CD14-positive monocyte (primary cell): ENCODE measurements at regions not wholly inside any gene's neighbourhood (a gene's known extent, or its start where the extent isn't known, plus 50 kb on each side); places are given as distances from the start of the nearest gene placed in this dataset.

Source experiments
- DNase-seq, 3 donors: peaks; one replicate each; pipeline ENCODE4 v3.0.0-alpha.2; 2011 to 2022
- H2AFZ ChIP-seq: 2 replicates; pipeline ENCODE4 v1.6.0; 2012; ENCODE audit warnings: mild to moderate bottlenecking, low read depth, low read length, inconsistent platforms; ENCODE audit not compliant: insufficient read depth, poor library complexity, severe bottlenecking
- H3K27ac ChIP-seq, 2 donors: 1 replicate in 1 of 2; 2 replicates in 1 of 2; pipeline ENCODE4 v1.5.1; 2012 to 2013; ENCODE audit warnings: low read length in 2 of 2, control low read depth in 1 of 2, inconsistent platforms in 1 of 2, low read depth in 1 of 2, mild to moderate bottlenecking in 1 of 2
- H3K27me3 ChIP-seq, 2 donors: one replicate each; pipeline versions ENCODE4 v1.6.0 to v1.6.1; 2011 to 2013; ENCODE audit warnings: low read length in 2 of 2; ENCODE audit not compliant: control insufficient read depth in 2 of 2, insufficient read depth in 2 of 2
- H3K36me3 ChIP-seq, 2 donors: replicated peaks in 1 of 2; 1 replicate in 1 of 2; 2 replicates in 1 of 2; pipeline versions ENCODE4 v1.5.1 to v1.6.1; 2012 to 2013; ENCODE audit warnings: low read length in 2 of 2, control low read depth in 1 of 2, inconsistent platforms in 1 of 2, mild to moderate bottlenecking in 1 of 2; ENCODE audit not compliant: insufficient read depth in 2 of 2, control insufficient read depth in 1 of 2
- H3K4me1 ChIP-seq, 2 donors: 1 replicate in 1 of 2; 2 replicates in 1 of 2; pipeline versions ENCODE4 v1.5.1 to v1.6.1; 2012 to 2013; ENCODE audit warnings: low read length in 2 of 2, control low read depth in 1 of 2, inconsistent platforms in 1 of 2, mild to moderate bottlenecking in 1 of 2, moderate library complexity in 1 of 2; ENCODE audit not compliant: insufficient read depth in 2 of 2, control insufficient read depth in 1 of 2
- H3K4me2 ChIP-seq: replicated peaks from 2 replicates; pipeline ENCODE3; 2012; ENCODE audit warnings: low read length, moderate library complexity, mild to moderate bottlenecking; ENCODE audit not compliant: poor library complexity, severe bottlenecking; ENCODE audit errors: extremely low read depth
- H3K4me3 ChIP-seq, 3 experiments: fragments of 200-600 bp in 1 of 3; sonication (generic) in 1 of 3; replicated peaks in 1 of 3; 1 replicate in 2 of 3; 2 replicates in 1 of 3; pipeline ENCODE4 v1.5.1; 2011 to 2013; ENCODE audit warnings: low read length in 3 of 3, mild to moderate bottlenecking in 3 of 3, control low read depth in 2 of 3, low read depth in 2 of 3, inconsistent platforms in 1 of 3, moderate library complexity in 1 of 3
- H3K79me2 ChIP-seq: 2 replicates; pipeline ENCODE4 v1.6.0; 2012; ENCODE audit warnings: mild to moderate bottlenecking, control low read depth, inconsistent platforms, low read length, moderate library complexity; ENCODE audit not compliant: insufficient read depth
- H3K9ac ChIP-seq: 2 replicates; pipeline ENCODE4 v1.6.0; 2017; ENCODE audit warnings: low read length, mild to moderate bottlenecking; ENCODE audit not compliant: insufficient read depth, poor library complexity, severe bottlenecking
- H3K9me3 ChIP-seq, 2 donors: replicated peaks in 1 of 2; 1 replicate in 1 of 2; 2 replicates in 1 of 2; pipeline versions ENCODE4 v1.5.1 to v1.6.1; 2012 to 2013; ENCODE audit warnings: low read length in 2 of 2, control low read depth in 1 of 2; ENCODE audit not compliant: control insufficient read depth in 1 of 2, insufficient read depth in 1 of 2
- H4K20me1 ChIP-seq: 2 replicates; pipeline ENCODE4 v1.6.0; 2012; ENCODE audit warnings: mild to moderate bottlenecking, low read length, control low read depth, moderate library complexity; ENCODE audit not compliant: insufficient read depth
- H3K27ac Mint-ChIP-seq, 7 donors: one replicate each; pipeline ENCODE4 v1.8.0; 2020; ENCODE audit warnings: mild to moderate bottlenecking in 7 of 7, mixed read lengths in 7 of 7, moderate library complexity in 6 of 7, inconsistent platforms in 2 of 7
- H3K27me3 Mint-ChIP-seq, 3 donors: one replicate each; pipeline ENCODE4 v1.8.0; 2021 to 2022; ENCODE audit warnings: low read depth in 3 of 3, mild to moderate bottlenecking in 3 of 3, mixed read lengths in 3 of 3, moderate library complexity in 3 of 3, inconsistent platforms in 1 of 3
- H3K36me3 Mint-ChIP-seq, 2 donors: one replicate each; pipeline ENCODE4 v1.8.0; 2020; ENCODE audit warnings: mixed read lengths in 2 of 2, inconsistent platforms in 1 of 2, mild to moderate bottlenecking in 1 of 2
- H3K4me1 Mint-ChIP-seq: one replicate; pipeline ENCODE4 v1.8.0; 2020; ENCODE audit warnings: mild to moderate bottlenecking, mixed read lengths
- H3K4me3 Mint-ChIP-seq, 2 donors: one replicate each; pipeline ENCODE4 v1.8.0; 2020; ENCODE audit warnings: mild to moderate bottlenecking in 2 of 2, mixed read lengths in 2 of 2, moderate library complexity in 1 of 2
- H3K9me3 Mint-ChIP-seq, 7 donors: one replicate each; pipeline ENCODE4 v1.8.0; 2020 to 2022; ENCODE audit warnings: mixed read lengths in 7 of 7, mild to moderate bottlenecking in 6 of 7, moderate library complexity in 6 of 7, inconsistent platforms in 2 of 7
- WGBS: methylation state at CpG from one replicate; pipeline ENCODE4 v1.1.5; 2013; ENCODE audit warnings: missing lambda C conversion rate; ENCODE audit not compliant: insufficient coverage; 5-methylcytosine and 5-hydroxymethylcytosine counted together
- intact Hi-C, 2 donors: fragments of 100-400 bp; cut with micrococcal nuclease; formaldehyde crosslinking; loops; one replicate each; pipeline versions ENCODE4 v1.15.0 to v1.15.1; 2023
- TF ChIP-seq, protein P1 (sequence below): fragments of 200-600 bp; IDR thresholded peaks from one replicate; pipeline ENCODE4 v1.8.0; 2022; ENCODE audit warnings: antibody characterized with exemption, mild to moderate bottlenecking

DNA sequence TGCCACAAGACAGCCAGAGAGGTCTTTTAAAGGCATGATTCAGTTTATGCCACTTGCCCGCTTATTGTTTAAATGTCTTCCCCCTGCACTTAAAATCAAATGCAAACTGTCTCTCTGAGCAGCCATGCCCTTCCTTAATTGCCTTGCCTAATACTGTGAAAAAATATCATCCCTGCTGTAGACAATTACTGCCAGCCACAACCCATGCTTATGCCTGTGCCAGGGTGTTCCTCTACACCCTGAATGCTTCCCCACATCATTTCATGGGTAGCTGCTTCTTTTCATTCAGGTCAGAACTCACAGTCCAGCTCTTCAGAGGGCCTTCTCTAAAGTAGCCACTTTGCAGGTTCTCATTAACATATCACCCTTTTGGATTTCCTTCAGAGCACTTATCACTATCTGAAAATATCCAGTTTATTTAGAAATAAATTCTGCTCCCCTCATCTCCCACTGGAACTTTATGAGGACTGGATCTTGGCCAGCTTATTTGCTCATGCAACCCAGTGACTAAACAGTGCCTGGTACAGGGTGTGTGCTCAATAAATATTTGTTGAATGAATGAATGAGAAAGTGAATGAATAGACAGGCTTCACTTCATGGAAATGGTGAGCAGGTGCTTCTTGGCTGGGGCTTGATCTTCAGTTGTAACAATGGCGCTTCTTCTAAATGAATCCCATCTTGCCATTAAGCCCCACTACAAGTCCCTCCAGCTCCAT, 162.4 kb upstream of the MDFIC start:
- intact Hi-C loops: no loop called here
- H3K27ac Mint-ChIP-seq: no peak overlapping the region
- no peaks in the 10 kb centered on the region for H3K4me1 ChIP-seq
- no peaks in the 10 kb centered on the region for H3K4me1 Mint-ChIP-seq
- no peak overlapping the region for H3K4me2 ChIP-seq
- H3K4me3 Mint-ChIP-seq: no peak overlapping the region
- H3K9ac ChIP-seq: no peak overlapping the region
- H3K36me3 ChIP-seq: no peaks in the 10 kb centered on the region
- TF ChIP-seq, protein P1, sequence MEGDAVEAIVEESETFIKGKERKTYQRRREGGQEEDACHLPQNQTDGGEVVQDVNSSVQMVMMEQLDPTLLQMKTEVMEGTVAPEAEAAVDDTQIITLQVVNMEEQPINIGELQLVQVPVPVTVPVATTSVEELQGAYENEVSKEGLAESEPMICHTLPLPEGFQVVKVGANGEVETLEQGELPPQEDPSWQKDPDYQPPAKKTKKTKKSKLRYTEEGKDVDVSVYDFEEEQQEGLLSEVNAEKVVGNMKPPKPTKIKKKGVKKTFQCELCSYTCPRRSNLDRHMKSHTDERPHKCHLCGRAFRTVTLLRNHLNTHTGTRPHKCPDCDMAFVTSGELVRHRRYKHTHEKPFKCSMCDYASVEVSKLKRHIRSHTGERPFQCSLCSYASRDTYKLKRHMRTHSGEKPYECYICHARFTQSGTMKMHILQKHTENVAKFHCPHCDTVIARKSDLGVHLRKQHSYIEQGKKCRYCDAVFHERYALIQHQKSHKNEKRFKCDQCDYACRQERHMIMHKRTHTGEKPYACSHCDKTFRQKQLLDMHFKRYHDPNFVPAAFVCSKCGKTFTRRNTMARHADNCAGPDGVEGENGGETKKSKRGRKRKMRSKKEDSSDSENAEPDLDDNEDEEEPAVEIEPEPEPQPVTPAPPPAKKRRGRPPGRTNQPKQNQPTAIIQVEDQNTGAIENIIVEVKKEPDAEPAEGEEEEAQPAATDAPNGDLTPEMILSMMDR: no peak
- H2AFZ ChIP-seq: no peak overlapping the region
- no peaks in the 10 kb centered on the region for H3K36me3 Mint-ChIP-seq
- H3K9me3 ChIP-seq: peaks cover 0 to under 1% of the 10 kb centered on the region in 2 donors
- H3K27me3 ChIP-seq: no peaks in the 10 kb centered on the region
- H3K27me3 Mint-ChIP-seq: peaks cover 0 to 6% (median 3%) of the 10 kb centered on the region in 3 donors
- no peak overlapping the region for H3K4me3 ChIP-seq
- H3K9me3 Mint-ChIP-seq: peaks cover 0 to 7% (median 4%) of the 10 kb centered on the region in 7 donors
- WGBS: 80% methylated on average over 1 of the region's 2 CpGs
- no peaks in the 10 kb centered on the region for H3K79me2 ChIP-seq
- H4K20me1 ChIP-seq: no peaks in the 10 kb centered on the region
- no peak for DNase-seq
- no peak overlapping the region for H3K27ac ChIP-seq

DNA sequence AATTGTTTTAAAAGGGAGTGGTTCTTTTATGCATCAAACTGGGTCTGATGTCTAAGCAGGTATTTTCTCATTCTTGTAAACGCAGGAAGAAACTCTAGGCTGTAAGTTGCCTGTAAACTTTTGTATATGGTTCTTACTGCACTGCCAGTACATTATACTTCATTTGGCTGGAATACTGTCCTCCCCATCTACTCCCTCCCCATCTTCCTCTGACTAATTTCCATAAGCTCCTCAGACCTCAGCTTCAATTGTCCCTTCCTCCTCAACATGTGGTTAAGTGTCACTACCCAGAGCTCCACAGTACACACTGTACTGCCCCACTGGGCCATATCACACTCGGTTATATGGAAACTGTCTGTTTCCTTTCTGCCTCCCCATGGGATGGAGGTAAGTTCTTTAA, 161.4 kb upstream of the MDFIC start:
- H3K9ac ChIP-seq: no peak overlapping the region
- H3K9me3 Mint-ChIP-seq: peaks cover 0 to 7% (median 4%) of the 10 kb centered on the region in 7 donors
- peaks cover 2 to 6% (median 3%) of the 10 kb centered on the region in 3 donors for H3K27me3 Mint-ChIP-seq
- no peak overlapping the region for H3K27ac ChIP-seq
- H3K4me1 ChIP-seq: no peaks in the 10 kb centered on the region
- H3K27ac Mint-ChIP-seq: peak overlapping the region in 1 of 7 donors; percentile 9
- DNase-seq: no peak
- H2AFZ ChIP-seq: no peak overlapping the region
- no peak overlapping the region for H3K4me2 ChIP-seq
- peaks cover 0 to 3% of the 10 kb centered on the region in 2 donors for H3K9me3 ChIP-seq
- no peaks in the 10 kb centered on the region for H3K36me3 ChIP-seq
- WGBS: no CpG with 5 or more reads among the region's 2 CpGs
- intact Hi-C loops: no loop called here
- no peak overlapping the region for H3K4me3 ChIP-seq
- no peaks in the 10 kb centered on the region for H3K36me3 Mint-ChIP-seq
- H3K79me2 ChIP-seq: no peaks in the 10 kb centered on the region
- H3K27me3 ChIP-seq: no peaks in the 10 kb centered on the region
- no peak overlapping the region for H3K4me3 Mint-ChIP-seq
- H3K4me1 Mint-ChIP-seq: no peaks in the 10 kb centered on the region
- TF ChIP-seq, protein P1: no peak
- H4K20me1 ChIP-seq: no peaks in the 10 kb centered on the region
